ENCODE measurements at regions not wholly inside any gene's neighbourhood (a gene's known extent, or its start where the extent isn't known, plus 50 kb on each side); places are given as distances from the start of the nearest gene placed in this dataset.

DNA sequence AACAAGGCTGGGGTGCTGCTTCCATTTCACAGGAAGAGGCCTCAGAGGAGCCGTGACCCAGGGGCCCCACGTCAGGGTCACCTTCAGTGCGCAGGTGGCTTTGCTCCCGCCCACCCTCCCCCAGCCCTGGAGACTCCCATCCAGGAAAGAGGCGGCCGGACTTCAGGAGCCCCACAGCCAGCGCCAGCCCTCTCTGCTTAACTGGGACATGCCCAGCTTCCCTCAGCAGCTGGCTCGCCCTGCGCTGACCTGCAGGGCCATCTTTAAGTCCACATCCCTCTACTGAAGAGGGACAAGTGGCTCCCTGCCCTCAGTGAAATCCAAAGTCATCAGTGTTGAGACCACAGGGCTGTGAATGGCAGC is 141.9 kb upstream of the PPP2R2D start:
- TF ChIP-seq, protein P1, sequence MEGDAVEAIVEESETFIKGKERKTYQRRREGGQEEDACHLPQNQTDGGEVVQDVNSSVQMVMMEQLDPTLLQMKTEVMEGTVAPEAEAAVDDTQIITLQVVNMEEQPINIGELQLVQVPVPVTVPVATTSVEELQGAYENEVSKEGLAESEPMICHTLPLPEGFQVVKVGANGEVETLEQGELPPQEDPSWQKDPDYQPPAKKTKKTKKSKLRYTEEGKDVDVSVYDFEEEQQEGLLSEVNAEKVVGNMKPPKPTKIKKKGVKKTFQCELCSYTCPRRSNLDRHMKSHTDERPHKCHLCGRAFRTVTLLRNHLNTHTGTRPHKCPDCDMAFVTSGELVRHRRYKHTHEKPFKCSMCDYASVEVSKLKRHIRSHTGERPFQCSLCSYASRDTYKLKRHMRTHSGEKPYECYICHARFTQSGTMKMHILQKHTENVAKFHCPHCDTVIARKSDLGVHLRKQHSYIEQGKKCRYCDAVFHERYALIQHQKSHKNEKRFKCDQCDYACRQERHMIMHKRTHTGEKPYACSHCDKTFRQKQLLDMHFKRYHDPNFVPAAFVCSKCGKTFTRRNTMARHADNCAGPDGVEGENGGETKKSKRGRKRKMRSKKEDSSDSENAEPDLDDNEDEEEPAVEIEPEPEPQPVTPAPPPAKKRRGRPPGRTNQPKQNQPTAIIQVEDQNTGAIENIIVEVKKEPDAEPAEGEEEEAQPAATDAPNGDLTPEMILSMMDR (IDR thresholded peaks at IDR 0.05): no peak
- no peak for TF ChIP-seq POLR2A (IDR thresholded peaks at IDR 0.05)

All from Peyer's patch (tissue), 4 donors.